HG03039 (cell line): ENCODE measurements at regions not wholly inside any gene's neighbourhood (a gene's known extent, or its start where the extent isn't known, plus 50 kb on each side); places are given as distances from the start of the nearest gene placed in this dataset.
A peak's percentile ranks its signal among the peaks of the same experiment; 100 is the strongest.

Experiments used
- ATAC-seq: cut with Tn5 transposase; IDR thresholded peaks from one replicate; pipeline ENCODE4 v1.9.1; 2021; ENCODE audit warnings: mild to moderate bottlenecking, moderate library complexity; ENCODE audit not compliant: unreplicated experiment

GRCh38 chr1:221839321-221839720 lies 97.4 kb upstream of the DUSP10 start:
- no peak for ATAC-seq

DNA sequence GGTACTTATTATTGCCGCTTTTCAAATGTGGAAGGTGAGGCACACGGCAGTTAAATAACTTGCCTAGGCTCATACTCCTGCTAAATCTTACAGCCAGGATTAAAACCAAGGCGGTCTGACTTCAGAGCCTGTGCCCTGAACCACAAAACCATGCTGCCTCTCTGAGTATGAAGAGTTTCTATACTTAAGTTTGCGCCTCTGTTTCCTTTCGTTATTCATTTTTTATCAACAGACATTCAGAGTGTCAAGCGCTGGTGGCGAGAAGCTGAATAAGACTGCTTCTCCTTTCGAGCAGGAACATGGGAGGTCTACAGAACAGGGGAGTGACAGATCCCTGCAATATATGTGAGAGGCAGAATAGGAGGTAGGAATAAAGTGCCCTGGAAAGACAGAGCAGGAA lies 96.0 kb upstream of the DUSP10 start:
- no peak for ATAC-seq

DNA sequence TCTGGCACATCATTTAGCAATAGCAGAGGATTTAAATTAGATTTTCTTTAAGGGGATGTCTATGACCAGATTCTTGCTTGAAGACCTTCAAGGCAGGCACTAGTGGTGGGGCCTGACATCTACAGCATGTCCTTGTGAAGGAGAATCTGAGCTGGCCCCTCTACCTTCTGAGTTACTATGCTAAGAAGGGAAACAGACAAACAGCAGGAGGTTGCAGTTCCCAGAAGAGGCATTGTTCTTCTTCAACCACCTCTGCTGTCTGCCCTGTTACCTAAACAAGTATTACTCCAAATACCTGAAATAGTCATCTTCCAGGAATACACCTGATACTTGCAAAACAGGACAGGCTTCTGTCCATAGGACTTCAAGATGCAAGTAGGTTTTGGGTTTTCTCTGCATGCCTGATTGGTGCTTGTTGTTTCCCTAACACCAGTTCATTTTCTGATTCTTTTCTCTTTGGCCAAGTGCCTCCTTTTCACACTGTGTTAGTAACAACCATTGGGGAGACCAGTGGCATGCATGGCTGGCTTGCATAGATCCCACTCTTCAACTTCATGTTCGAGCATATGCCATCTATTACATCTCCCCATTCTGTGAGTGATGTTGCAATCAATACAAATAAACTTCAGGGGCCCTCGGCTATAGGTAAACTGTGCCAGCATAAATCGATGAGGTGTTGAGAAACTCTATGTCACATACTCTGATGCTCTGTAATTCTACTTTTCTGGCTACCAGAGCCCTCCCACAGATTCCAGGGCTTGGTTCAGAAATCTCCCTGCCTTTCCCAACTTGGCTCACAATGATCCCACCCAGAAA lies 93.0 kb upstream of the DUSP10 start:
- ATAC-seq, result no peak

GRCh38 chr1:221832617-221833016 lies 90.7 kb upstream of the DUSP10 start:
- ATAC-seq, result no peak

- no peak for ATAC-seq
These were observed 90.3 kb upstream of the DUSP10 start for GRCh38 chr1:221832151-221832550.

DNA sequence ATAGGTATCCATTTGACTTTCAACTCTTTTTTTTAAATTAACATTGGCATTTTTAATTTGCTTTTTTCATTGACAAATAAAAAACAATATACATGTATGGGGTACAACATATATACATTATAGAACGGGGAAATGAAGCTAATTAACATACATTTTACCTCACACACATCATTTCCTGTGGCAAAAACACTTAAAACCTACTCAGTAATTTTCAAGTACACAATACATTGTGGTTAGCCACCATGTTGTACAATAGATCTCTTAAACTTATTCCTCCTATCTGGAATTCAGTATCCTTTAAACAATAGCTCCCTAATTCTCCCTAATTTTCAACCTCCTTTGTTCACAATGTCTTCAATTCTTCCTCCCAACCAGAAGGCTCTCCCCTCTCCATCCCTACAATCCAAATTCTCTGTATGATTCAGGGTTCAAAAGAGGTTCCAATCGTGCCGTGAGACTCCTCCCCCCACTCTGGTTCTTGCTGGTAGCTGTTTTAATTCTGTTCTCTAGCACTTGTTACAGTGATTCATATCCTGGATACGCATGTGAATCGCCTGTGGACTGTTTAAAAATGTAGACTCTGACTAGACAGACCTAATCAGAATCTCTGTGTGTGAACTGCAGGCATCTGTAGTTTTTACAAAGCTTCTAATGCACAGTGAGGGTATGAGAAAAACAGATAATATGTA lies 87.6 kb upstream of the DUSP10 start:
- ATAC-seq, result no peak

- no peak for ATAC-seq
These were observed 85.4 kb upstream of the DUSP10 start for GRCh38 chr1:221827307-221827642.

GRCh38 chr1:221824909-221825308 lies 83.0 kb upstream of the DUSP10 start:
- ATAC-seq, result no peak

- peak; percentile 56 for ATAC-seq
These were observed 82.1 kb upstream of the DUSP10 start for GRCh38 chr1:221824025-221824424.

- ATAC-seq, result no peak
These were observed 81.7 kb upstream of the DUSP10 start for GRCh38 chr1:221823561-221823960.

GRCh38 chr1:221823149-221823548 lies 81.3 kb upstream of the DUSP10 start:
- peak; percentile 62 for ATAC-seq

DNA sequence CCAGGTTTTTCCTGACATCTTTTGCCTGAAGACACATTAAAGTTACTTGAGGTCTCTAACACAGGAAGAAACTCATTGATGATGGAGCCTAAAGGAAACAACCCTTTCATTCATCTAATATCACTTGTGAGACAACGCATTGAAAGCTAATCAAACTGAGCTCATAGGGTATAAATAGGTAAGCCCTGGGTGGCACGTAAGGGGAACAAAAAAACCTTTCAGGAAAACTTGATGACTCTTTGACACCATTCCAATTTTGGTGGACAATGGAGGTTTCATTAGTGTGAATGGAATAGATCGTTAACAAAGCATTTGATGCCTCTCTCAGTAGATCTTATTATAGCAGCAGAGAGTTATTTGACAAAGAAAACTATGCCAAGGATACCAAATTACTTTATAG lies 80.7 kb upstream of the DUSP10 start:
- no peak for ATAC-seq

- no peak for ATAC-seq
These were observed 75.0 kb upstream of the DUSP10 start for GRCh38 chr1:221816899-221817298.

DNA sequence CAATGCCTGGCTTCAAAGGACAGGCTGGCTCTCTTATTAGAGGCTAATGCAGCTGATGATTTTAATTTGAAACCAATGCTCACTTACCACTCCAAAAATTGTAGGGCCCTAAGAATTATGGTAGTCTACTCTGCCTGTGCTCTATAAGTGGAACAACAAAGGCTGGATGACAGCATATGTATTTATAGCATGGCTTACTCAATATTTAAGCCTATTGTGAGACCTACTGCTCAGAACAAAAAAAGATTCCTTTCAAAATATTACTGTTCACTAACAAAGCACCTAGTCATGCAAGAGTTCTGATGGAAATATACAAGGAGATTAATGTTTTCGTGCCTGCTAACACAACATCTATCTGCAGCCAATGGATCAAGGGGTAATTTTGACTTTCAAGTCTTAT lies 73.8 kb upstream of the DUSP10 start:
- no peak for ATAC-seq

DNA sequence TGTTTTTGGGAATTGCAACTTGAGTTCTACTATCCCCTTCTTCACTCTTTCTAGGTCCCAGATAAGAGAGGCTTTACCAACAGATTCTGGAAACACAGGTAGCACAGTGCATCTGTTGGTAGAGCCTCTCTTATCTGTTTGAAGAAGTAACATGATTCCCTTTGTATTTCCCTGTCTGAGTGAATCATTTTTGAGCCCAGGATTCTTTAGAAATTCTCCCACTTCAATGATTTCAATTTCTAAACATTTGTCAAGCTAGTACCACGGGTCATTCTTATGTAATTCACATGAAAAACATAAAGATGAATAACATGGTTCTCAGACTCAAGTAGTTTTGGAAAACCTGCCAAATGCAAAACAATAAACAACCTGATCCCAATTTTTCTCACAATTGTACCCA lies 72.0 kb upstream of the DUSP10 start:
- no peak for ATAC-seq

- ATAC-seq, result no peak
These were observed 71.2 kb upstream of the DUSP10 start for GRCh38 chr1:221812905-221813597.

- ATAC-seq, result no peak
These were observed 70.3 kb upstream of the DUSP10 start for GRCh38 chr1:221812088-221812752.

DNA sequence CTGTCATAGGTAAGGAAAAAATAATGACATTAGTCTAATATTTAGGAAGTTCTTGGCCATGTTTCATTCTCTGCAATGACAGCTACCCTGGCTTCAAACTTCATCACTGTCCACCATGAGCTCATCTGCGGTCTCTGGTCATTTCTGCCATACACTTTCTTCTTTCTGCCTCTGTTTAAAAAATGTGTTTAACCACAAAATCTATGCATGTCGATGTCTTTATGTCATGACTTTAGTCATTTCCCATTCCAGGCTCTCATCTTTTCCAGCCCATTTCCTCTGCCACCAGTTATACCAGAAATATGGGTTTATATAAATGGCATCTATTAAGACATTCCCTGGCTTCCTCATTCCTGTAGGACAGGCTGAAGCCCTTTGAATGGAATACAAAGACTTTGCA lies 68.5 kb upstream of the DUSP10 start:
- ATAC-seq, result no peak

GRCh38 chr1:221809091-221810029 lies 67.5 kb upstream of the DUSP10 start:
- ATAC-seq, result no peak

GRCh38 chr1:221806984-221807383 lies 65.1 kb upstream of the DUSP10 start:
- no peak for ATAC-seq
